GM23338 (cell line): ENCODE measurements at regions not wholly inside any gene's neighbourhood (a gene's known extent, or its start where the extent isn't known, plus 50 kb on each side); places are given as distances from the start of the nearest gene placed in this dataset.

ENCODE experiments used
- ATAC-seq: fragments of 200-7000 bp; cut with Tn5 transposase; 3 replicates; pipeline ENCODE4 v1.9.1; 2020
- DNase-seq: peaks from one replicate; pipeline ENCODE4 v3.0.0-alpha.2; 2015; ENCODE audit warnings: low spot score
- H2AFZ ChIP-seq: fragments of 200-600 bp; sonication (generic); 2 replicates; pipeline ENCODE4 v1.8.0; 2016; ENCODE audit warnings: antibody characterized with exemption, mild to moderate bottlenecking, moderate library complexity
- H3F3A ChIP-seq: fragments of 200-600 bp; sonication (generic); replicated peaks from 2 replicates; pipeline ENCODE4 v1.8.0; 2017; ENCODE audit warnings: antibody characterized with exemption, mixed run types, low read depth
- H3K27ac ChIP-seq: fragments of 200-600 bp; sonication (generic); 2 replicates; pipeline ENCODE4 v1.6.1; 2016; ENCODE audit warnings: low read depth
- H3K27me3 ChIP-seq: fragments of 200-600 bp; sonication (generic); 2 replicates; pipeline ENCODE4 v1.8.0; 2016; ENCODE audit warnings: mild to moderate bottlenecking, mixed run types, moderate library complexity; ENCODE audit not compliant: insufficient read depth
- H3K36me3 ChIP-seq: fragments of 200-600 bp; sonication (generic); 2 replicates; pipeline ENCODE4 v1.8.0; 2016; ENCODE audit warnings: mild to moderate bottlenecking; ENCODE audit not compliant: insufficient read depth
- H3K4me1 ChIP-seq: fragments of 200-600 bp; sonication (generic); 2 replicates; pipeline ENCODE4 v1.8.0; 2016; ENCODE audit warnings: mild to moderate bottlenecking, moderate library complexity; ENCODE audit not compliant: insufficient read depth
- H3K4me2 ChIP-seq: fragments of 200-600 bp; sonication (generic); 2 replicates; pipeline ENCODE4 v1.7.1; 2017; ENCODE audit warnings: mixed run types
- H3K4me3 ChIP-seq: fragments of 200-600 bp; sonication (generic); 2 replicates; pipeline ENCODE4 v1.6.1; 2016; ENCODE audit warnings: mixed run types
- H3K79me2 ChIP-seq: fragments of 200-600 bp; sonication (generic); replicated peaks from 2 replicates; pipeline ENCODE4 v1.8.0; 2017; ENCODE audit warnings: mild to moderate bottlenecking; ENCODE audit not compliant: insufficient read depth
- H3K9me2 ChIP-seq: fragments of 200-600 bp; sonication (generic); 2 replicates; pipeline ENCODE4 v1.8.0; 2017; ENCODE audit not compliant: insufficient read depth
- H4K20me1 ChIP-seq: fragments of 200-600 bp; sonication (generic); replicated peaks from 2 replicates; pipeline ENCODE4 v1.8.0; 2017; ENCODE audit warnings: mild to moderate bottlenecking; ENCODE audit not compliant: insufficient read depth
- H3K27ac Mint-ChIP-seq: 2 replicates; pipeline ENCODE4 v1.8.0; 2020; ENCODE audit warnings: inconsistent platforms, mild to moderate bottlenecking, moderate library complexity, mixed read lengths
- H3K27me3 Mint-ChIP-seq: 3 replicates; pipeline ENCODE4 v1.8.0; 2022; ENCODE audit warnings: low read depth, mild to moderate bottlenecking, moderate library complexity, mixed read lengths, inconsistent platforms; ENCODE audit not compliant: insufficient read depth, poor library complexity
- H3K36me3 Mint-ChIP-seq: 3 replicates; pipeline ENCODE4 v1.8.0; 2021; ENCODE audit warnings: low read depth, mild to moderate bottlenecking, inconsistent platforms, moderate library complexity, mixed read lengths
- H3K4me1 Mint-ChIP-seq: 3 replicates; pipeline ENCODE4 v1.8.0; 2020; ENCODE audit warnings: mild to moderate bottlenecking, inconsistent platforms, mixed read lengths
- H3K4me3 Mint-ChIP-seq: 3 replicates; pipeline ENCODE4 v1.8.0; 2021; ENCODE audit warnings: moderate library complexity, mild to moderate bottlenecking, inconsistent platforms, mixed read lengths
- H3K9me3 Mint-ChIP-seq: 3 replicates; pipeline ENCODE4 v1.8.0; 2020; ENCODE audit warnings: moderate library complexity, mild to moderate bottlenecking, inconsistent platforms, mixed read lengths
- TF ChIP-seq, protein P1 (sequence below): IDR thresholded peaks from 2 replicates; pipeline ENCODE4 v1.6.1; 2016; ENCODE audit warnings: antibody characterized with exemption
- TF ChIP-seq, protein P2 (sequence below), 2 experiments: fragments of 200-600 bp in 1 of 2; sonication (generic) in 1 of 2; conservative IDR thresholded peaks; 2 replicates each; pipeline versions ENCODE4 v1.5.1 to v1.6.1; 2016 to 2017; ENCODE audit warnings: antibody characterized with exemption in 2 of 2, low read depth in 2 of 2, mild to moderate bottlenecking in 2 of 2, moderate library complexity in 1 of 2
- TF ChIP-seq, protein P3 (sequence below): IDR thresholded peaks from one replicate; pipeline ENCODE4 v1.6.1; 2018; ENCODE audit warnings: antibody characterized with exemption; ENCODE audit not compliant: unreplicated experiment

DNA sequence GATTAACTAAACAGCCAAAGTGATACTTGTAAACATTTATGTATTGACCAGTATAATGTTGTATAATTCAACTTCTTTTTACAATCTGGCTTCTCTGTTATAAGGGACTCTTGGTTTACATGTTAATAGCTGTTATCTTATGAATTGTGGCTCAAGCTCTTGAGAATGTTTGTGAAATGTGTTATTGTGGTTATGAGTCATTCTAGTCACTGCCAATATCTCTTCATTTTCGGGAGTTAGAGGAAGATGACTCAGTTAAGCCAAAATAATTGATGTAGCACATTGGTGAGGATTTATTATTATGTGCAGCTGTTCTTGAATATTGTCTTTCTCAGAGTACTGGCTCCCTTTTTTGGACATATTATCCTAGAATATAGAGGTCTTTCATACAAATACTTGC, 655.2 kb upstream of the RIOK2 start:
- H3K4me2 ChIP-seq: no peak overlapping the region
- ATAC-seq (no peak), DNase-seq (no peak)
- H3K27me3 ChIP-seq: no peaks in the 10 kb centered on the region
- no peak overlapping the region for H3K4me3 Mint-ChIP-seq
- H3K36me3 ChIP-seq: no peaks in the 10 kb centered on the region
- no peaks in the 10 kb centered on the region for H4K20me1 ChIP-seq
- 0 out of 3 replicates have a peak, but pooled peaks cover 2% of the 10 kb centered on the region for H3K4me1 Mint-ChIP-seq
- no peak overlapping the region for H3K27ac ChIP-seq
- H3K36me3 Mint-ChIP-seq: no peaks in the 10 kb centered on the region
- H3K9me2 ChIP-seq: no peaks in the 10 kb centered on the region
- H3K9me3 Mint-ChIP-seq: no peaks in the 10 kb centered on the region
- H3K4me1 ChIP-seq: peaks cover 10% of the 10 kb centered on the region; the same call in 1 of the 2 replicates
- no peak overlapping the region for H3K4me3 ChIP-seq
- H3F3A ChIP-seq: no peaks in the 10 kb centered on the region
- no peak overlapping the region for H2AFZ ChIP-seq
- no peak overlapping the region for H3K27ac Mint-ChIP-seq
- no peaks in the 10 kb centered on the region for H3K79me2 ChIP-seq
- TF ChIP-seq, protein P1, sequence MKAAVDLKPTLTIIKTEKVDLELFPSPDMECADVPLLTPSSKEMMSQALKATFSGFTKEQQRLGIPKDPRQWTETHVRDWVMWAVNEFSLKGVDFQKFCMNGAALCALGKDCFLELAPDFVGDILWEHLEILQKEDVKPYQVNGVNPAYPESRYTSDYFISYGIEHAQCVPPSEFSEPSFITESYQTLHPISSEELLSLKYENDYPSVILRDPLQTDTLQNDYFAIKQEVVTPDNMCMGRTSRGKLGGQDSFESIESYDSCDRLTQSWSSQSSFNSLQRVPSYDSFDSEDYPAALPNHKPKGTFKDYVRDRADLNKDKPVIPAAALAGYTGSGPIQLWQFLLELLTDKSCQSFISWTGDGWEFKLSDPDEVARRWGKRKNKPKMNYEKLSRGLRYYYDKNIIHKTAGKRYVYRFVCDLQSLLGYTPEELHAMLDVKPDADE: no peak
- TF ChIP-seq, protein P2, sequence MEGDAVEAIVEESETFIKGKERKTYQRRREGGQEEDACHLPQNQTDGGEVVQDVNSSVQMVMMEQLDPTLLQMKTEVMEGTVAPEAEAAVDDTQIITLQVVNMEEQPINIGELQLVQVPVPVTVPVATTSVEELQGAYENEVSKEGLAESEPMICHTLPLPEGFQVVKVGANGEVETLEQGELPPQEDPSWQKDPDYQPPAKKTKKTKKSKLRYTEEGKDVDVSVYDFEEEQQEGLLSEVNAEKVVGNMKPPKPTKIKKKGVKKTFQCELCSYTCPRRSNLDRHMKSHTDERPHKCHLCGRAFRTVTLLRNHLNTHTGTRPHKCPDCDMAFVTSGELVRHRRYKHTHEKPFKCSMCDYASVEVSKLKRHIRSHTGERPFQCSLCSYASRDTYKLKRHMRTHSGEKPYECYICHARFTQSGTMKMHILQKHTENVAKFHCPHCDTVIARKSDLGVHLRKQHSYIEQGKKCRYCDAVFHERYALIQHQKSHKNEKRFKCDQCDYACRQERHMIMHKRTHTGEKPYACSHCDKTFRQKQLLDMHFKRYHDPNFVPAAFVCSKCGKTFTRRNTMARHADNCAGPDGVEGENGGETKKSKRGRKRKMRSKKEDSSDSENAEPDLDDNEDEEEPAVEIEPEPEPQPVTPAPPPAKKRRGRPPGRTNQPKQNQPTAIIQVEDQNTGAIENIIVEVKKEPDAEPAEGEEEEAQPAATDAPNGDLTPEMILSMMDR (conservative IDR thresholded peaks at IDR 0.05; ENCODE audit: low read depth in 2 of 2): no peak
- H3K27me3 Mint-ChIP-seq: no peaks in the 10 kb centered on the region

DNA sequence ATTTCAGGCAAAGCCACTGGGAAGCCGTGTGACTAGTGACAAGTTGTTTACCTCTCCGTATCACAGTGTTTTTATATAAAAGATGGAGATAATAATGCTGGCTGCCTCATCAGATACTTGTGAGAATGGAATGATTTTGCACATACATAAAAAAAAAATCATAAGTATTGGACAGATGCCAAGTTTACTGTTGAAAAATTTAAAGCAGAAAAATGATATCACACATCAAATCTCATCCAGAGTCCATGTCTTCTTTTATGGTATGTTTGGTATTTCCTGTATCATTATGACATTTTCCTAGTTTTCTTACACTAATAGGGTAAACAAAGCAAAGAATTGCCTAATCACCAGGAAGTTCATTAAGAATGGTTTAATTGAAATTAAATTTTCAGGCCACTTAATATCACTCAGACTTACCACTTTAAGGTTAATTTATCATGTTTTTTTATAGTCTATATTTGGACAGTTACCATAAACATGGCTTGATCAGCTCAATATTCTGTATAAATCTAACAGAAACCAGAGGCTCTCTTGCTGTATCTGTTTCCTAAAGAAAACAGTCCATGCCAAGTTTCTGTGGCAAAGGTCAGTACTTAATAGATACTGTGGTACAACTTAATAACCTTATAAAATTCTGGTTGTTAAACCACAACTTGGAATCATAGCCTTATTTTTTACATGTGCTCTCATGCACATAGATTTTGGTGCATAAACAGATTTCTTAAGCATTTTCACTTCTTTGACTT, 656.5 kb upstream of the RIOK2 start:
- Mint-ChIP-seq H3K27ac (no peak overlapping the region), H3K36me3 (no peaks in the 10 kb centered on the region), H3K4me3 (no peak overlapping the region), H3K4me1 (0 out of 3 replicates have a peak, but pooled peaks cover 2% of the 10 kb centered on the region), H3K27me3 (no peaks in the 10 kb centered on the region), H3K9me3 (no peaks in the 10 kb centered on the region)
- H4K20me1 ChIP-seq: no peaks in the 10 kb centered on the region
- H3K36me3 ChIP-seq: no peaks in the 10 kb centered on the region
- TF ChIP-seq, protein P3, sequence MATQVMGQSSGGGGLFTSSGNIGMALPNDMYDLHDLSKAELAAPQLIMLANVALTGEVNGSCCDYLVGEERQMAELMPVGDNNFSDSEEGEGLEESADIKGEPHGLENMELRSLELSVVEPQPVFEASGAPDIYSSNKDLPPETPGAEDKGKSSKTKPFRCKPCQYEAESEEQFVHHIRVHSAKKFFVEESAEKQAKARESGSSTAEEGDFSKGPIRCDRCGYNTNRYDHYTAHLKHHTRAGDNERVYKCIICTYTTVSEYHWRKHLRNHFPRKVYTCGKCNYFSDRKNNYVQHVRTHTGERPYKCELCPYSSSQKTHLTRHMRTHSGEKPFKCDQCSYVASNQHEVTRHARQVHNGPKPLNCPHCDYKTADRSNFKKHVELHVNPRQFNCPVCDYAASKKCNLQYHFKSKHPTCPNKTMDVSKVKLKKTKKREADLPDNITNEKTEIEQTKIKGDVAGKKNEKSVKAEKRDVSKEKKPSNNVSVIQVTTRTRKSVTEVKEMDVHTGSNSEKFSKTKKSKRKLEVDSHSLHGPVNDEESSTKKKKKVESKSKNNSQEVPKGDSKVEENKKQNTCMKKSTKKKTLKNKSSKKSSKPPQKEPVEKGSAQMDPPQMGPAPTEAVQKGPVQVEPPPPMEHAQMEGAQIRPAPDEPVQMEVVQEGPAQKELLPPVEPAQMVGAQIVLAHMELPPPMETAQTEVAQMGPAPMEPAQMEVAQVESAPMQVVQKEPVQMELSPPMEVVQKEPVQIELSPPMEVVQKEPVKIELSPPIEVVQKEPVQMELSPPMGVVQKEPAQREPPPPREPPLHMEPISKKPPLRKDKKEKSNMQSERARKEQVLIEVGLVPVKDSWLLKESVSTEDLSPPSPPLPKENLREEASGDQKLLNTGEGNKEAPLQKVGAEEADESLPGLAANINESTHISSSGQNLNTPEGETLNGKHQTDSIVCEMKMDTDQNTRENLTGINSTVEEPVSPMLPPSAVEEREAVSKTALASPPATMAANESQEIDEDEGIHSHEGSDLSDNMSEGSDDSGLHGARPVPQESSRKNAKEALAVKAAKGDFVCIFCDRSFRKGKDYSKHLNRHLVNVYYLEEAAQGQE: no peak
- TF ChIP-seq, protein P1: no peak
- DNase-seq: no peak
- H3K79me2 ChIP-seq: no peaks in the 10 kb centered on the region
- no peak overlapping the region for H2AFZ ChIP-seq
- H3K4me3 ChIP-seq: no peak overlapping the region
- no peak overlapping the region for H3K4me2 ChIP-seq
- no peak overlapping the region for H3K27ac ChIP-seq
- H3K9me2 ChIP-seq: no peaks in the 10 kb centered on the region
- no peak for ATAC-seq
- H3K4me1 ChIP-seq: peaks cover 10% of the 10 kb centered on the region; the same call in 1 of the 2 replicates
- no peaks in the 10 kb centered on the region for H3F3A ChIP-seq
- no peaks in the 10 kb centered on the region for H3K27me3 ChIP-seq
